PC-9 (cell line): ENCODE measurements at regions not wholly inside any gene's neighbourhood (a gene's known extent, or its start where the extent isn't known, plus 50 kb on each side); places are given as distances from the start of the nearest gene placed in this dataset.
A peak's percentile ranks its signal among the peaks of the same experiment; 100 is the strongest.

Experiments
- BruUV-seq: library from RNA; stranded (reverse); fragments of 400-500 nt; replicated peaks from 2 replicates; lab custom pipeline; 2021; lab: Mats Ljungman, UMichigan
- CTCF ChIA-PET: fragments of 300-600 bp; sonication (Branson Sonifier 250); formaldehyde crosslinking; loops from one replicate; lab custom pipeline; 2022; ENCODE audit warnings: antibody characterized with exemption; lab: Charles Lee
- POLR2A ChIA-PET: fragments of 300-600 bp; sonication (Branson Sonifier 250); formaldehyde crosslinking; loops from one replicate; lab custom pipeline; 2022; ENCODE audit warnings: antibody characterized with exemption; ENCODE audit not compliant: unreplicated experiment; lab: Charles Lee
- DNase-seq, 2 experiments: peaks; one replicate each; pipeline versions ENCODE4 v3.0.0 to v3.0.0-alpha.2; 2015 to 2022; ENCODE audit warnings: mixed read lengths in 1 of 2
- H2AFZ ChIP-seq: fragments of 200-600 bp; sonication (generic); 2 replicates; pipeline ENCODE4 v1.8.1; 2017; ENCODE audit warnings: antibody characterized with exemption
- H3F3A ChIP-seq: fragments of 200-600 bp; sonication (generic); 2 replicates; pipeline ENCODE4 v1.8.1; 2017; ENCODE audit warnings: antibody characterized with exemption, mild to moderate bottlenecking, low read depth; ENCODE audit not compliant: insufficient read depth
- H3K27ac ChIP-seq: fragments of 200-600 bp; sonication (generic); 2 replicates; pipeline ENCODE4 v1.6.1; 2016; ENCODE audit warnings: mixed run types
- H3K27me3 ChIP-seq: fragments of 200-600 bp; sonication (generic); 2 replicates; pipeline ENCODE4 v1.6.1; 2016; ENCODE audit warnings: low read depth, mixed run types; ENCODE audit not compliant: insufficient read depth
- H3K36me3 ChIP-seq: fragments of 200-600 bp; sonication (generic); 2 replicates; pipeline ENCODE4 v1.6.1; 2016; ENCODE audit warnings: low read depth, mixed run types
- H3K4me1 ChIP-seq: fragments of 200-600 bp; sonication (generic); replicated peaks from 2 replicates; pipeline ENCODE4 v1.6.1; 2016; ENCODE audit warnings: mixed run types; ENCODE audit not compliant: insufficient read depth
- H3K4me2 ChIP-seq: fragments of 200-600 bp; sonication (generic); 2 replicates; pipeline ENCODE4 v1.6.1; 2017; ENCODE audit warnings: mixed run types
- H3K4me3 ChIP-seq: fragments of 200-600 bp; sonication (generic); 2 replicates; pipeline ENCODE4 v1.6.1; 2016; ENCODE audit warnings: mixed run types
- H3K79me2 ChIP-seq: fragments of 200-600 bp; sonication (generic); 2 replicates; pipeline ENCODE4 v1.6.1; 2017; ENCODE audit warnings: low read depth, mixed run types
- H3K9me2 ChIP-seq: fragments of 200-600 bp; sonication (generic); 2 replicates; pipeline ENCODE4 v1.8.1; 2017; ENCODE audit warnings: mild to moderate bottlenecking; ENCODE audit not compliant: insufficient read depth
- H3K9me3 ChIP-seq: fragments of 200-600 bp; sonication (generic); 2 replicates; pipeline ENCODE4 v1.8.1; 2016; ENCODE audit warnings: low read depth; ENCODE audit not compliant: insufficient read depth
- H4K20me1 ChIP-seq: fragments of 200-600 bp; sonication (generic); 2 replicates; pipeline ENCODE4 v1.8.1; 2017; ENCODE audit not compliant: insufficient read depth
- CTCF ChIP-seq: fragments of 200-600 bp; sonication (generic); conservative IDR thresholded peaks from 2 replicates; pipeline ENCODE4 v1.6.1; 2017; ENCODE audit warnings: mixed run types, antibody characterized with exemption, mild to moderate bottlenecking, moderate library complexity
- EZH2 ChIP-seq: fragments of 200-600 bp; sonication (generic); IDR thresholded peaks from 2 replicates; pipeline ENCODE4 v1.8.0; 2017; ENCODE audit warnings: antibody characterized with exemption, low read depth
- intact Hi-C: fragments of 100-400 bp; cut with micrococcal nuclease; formaldehyde crosslinking; loops from one replicate; pipeline ENCODE4 v1.10.0; 2022; ENCODE audit not compliant: unreplicated experiment

- Histone ChIP-seq H3K79me2 (no peaks in the 10 kb centered on the region), H3K27me3 (no peaks in the 10 kb centered on the region), H2AFZ (no peak overlapping the region), H3K9me3 (no peaks in the 10 kb centered on the region), H3K4me3 (no peak overlapping the region), H3K4me2 (no peak overlapping the region), H3K4me1 (peaks cover 27% of the 10 kb centered on the region), H3F3A (peaks cover 20% of the 10 kb centered on the region; the same call in 1 of the 2 replicates), H3K27ac (no peak overlapping the region), H3K36me3 (no peaks in the 10 kb centered on the region), H3K9me2 (no peaks in the 10 kb centered on the region), H4K20me1 (no peaks in the 10 kb centered on the region)
- POLR2A ChIA-PET = no interaction called here
- DNase-seq = no peak
- CTCF ChIA-PET = no interaction called here
- BruUV-seq = no TSS peak
- TF ChIP-seq EZH2 (no peak), CTCF (no peak)
- intact Hi-C loops = no loop called here
These were observed 92.6 kb upstream of the CASZ1 start for GRCh38 chr1:10888791-10889649.

GRCh38 chr1:10889650-10890353 is 93.4 kb upstream of the CASZ1 start:
- Histone ChIP-seq H3K27me3 (no peaks in the 10 kb centered on the region), H2AFZ (no peak overlapping the region), H3K4me1 (peaks cover 27% of the 10 kb centered on the region), H3K9me3 (no peaks in the 10 kb centered on the region), H3K36me3 (no peaks in the 10 kb centered on the region), H4K20me1 (no peaks in the 10 kb centered on the region), H3K4me3 (no peak overlapping the region), H3K9me2 (no peaks in the 10 kb centered on the region), H3K79me2 (no peaks in the 10 kb centered on the region), H3F3A (peaks cover 20% of the 10 kb centered on the region; the same call in 1 of the 2 replicates), H3K4me2 (peak overlapping the region; percentile 61), H3K27ac (peak overlapping the region; percentile 69; the same call in 1 of the 2 replicates)
- no peak for DNase-seq
- ChIA-PET POLR2A (interaction anchor here (0.6 kb wide), 1 partner anchor 11 kb away, joined by 4 read pairs; no protein-coding TSS in a partner anchor), CTCF (interaction anchor here (0.5 kb wide), 1 partner anchor 72 kb away, joined by 15 read pairs; no protein-coding TSS in a partner anchor)
- intact Hi-C loops = no loop called here
- no peak for TF ChIP-seq CTCF
- no peak for TF ChIP-seq EZH2
- no TSS peak for BruUV-seq

GRCh38 chr1:10890491-10891071 is 94.1 kb upstream of the CASZ1 start:
- H2AFZ ChIP-seq = no peak overlapping the region
- ChIA-PET CTCF (interaction anchor here (0.5 kb wide), 1 partner anchor 73 kb away, joined by 15 read pairs; no protein-coding TSS in a partner anchor), POLR2A (interaction anchor here (0.6 kb wide), 1 partner anchor 11 kb away, joined by 4 read pairs; no protein-coding TSS in a partner anchor)
- peak overlapping the region; percentile 61 for H3K4me2 ChIP-seq
- H3K79me2 ChIP-seq = no peaks in the 10 kb centered on the region
- intact Hi-C loops = no loop called here
- H3K9me3 ChIP-seq = no peaks in the 10 kb centered on the region
- no peaks in the 10 kb centered on the region for H3K36me3 ChIP-seq
- H4K20me1 ChIP-seq = no peaks in the 10 kb centered on the region
- no peaks in the 10 kb centered on the region for H3K27me3 ChIP-seq
- TF ChIP-seq CTCF = no peak
- no peak for TF ChIP-seq EZH2
- peak overlapping the region; percentile 69 for H3K27ac ChIP-seq
- peak; percentile 71 to 84 for DNase-seq
- peaks cover 20% of the 10 kb centered on the region; the same call in 1 of the 2 replicates for H3F3A ChIP-seq
- H3K4me1 ChIP-seq = peaks cover 28% of the 10 kb centered on the region
- no peaks in the 10 kb centered on the region for H3K9me2 ChIP-seq
- no TSS peak for BruUV-seq
- H3K4me3 ChIP-seq = no peak overlapping the region
